Skin of body (tissue), 1 donor: ENCODE measurements at regions not wholly inside any gene's neighbourhood (a gene's known extent, or its start where the extent isn't known, plus 50 kb on each side); places are given as distances from the start of the nearest gene placed in this dataset.

Experiments
- DNase-seq: peaks from one replicate; lab custom pipeline; 2025; lab: John Stamatoyannopoulos, UW

DNA sequence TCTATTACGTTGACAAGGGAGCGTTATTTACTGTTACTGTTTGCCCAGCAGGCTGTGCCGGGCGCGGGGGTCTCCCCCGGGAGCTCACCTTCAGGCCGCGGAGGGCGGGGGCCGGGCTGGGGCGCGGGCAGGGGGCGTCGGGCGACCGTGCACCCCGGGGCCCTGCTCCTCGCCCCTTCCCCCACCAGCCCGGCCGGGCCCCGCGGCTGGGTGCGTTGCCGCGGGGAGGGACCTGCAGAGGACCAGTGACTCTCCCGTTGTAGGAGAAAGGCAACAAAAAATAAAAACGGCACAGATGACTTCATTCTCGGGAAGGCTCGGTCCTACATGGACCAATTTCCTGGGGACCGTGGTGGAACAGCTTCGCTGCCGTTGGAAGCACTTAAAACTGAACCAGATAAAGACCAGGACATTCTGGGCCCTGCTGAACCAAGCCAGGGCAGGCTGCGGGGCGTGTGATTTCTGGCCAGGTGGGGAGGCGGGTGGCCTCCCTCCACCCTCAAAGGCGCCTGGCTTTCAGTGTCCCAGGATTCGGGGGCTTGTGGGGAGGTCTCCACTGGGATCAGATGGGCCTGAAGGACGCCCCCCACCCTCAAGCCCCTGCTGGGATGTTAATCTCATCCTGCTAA, 57.4 kb downstream of the IGLL1 start:
- no peak for DNase-seq

DNA sequence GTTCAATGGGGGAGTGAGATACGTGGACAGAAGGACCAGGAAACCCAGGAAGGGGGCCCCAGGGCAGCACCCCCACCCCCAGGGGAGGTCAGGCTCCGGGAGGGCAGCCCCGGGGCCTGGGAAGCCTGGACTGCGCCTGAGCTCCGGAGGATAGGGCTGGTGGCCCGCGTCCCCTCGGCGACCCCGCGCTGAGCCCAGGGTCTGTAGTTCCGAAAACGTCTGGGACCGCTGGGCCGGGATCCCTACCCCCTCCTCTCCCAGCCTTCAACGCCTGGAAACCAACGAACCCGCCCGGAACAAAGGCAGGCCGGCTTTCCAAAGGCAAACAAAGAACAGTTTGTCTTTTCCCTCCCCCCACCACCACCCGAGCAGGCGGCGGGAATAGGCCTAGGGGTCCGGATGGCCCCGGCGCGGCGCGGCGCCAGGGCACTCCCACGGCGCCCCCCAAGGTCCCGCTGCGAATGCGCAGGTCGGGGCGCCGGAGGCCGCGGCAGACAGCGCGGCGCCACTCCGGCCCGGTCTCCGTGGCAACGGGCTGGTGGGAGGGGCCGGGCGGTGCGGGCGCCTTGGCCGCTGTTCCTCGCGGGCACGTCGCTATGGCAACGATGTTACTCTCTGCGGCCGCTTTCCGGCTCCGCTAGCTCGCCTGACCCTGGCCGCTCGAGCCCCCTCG, 58.5 kb downstream of the IGLL1 start:
- peak; percentile 75 for DNase-seq

DNA sequence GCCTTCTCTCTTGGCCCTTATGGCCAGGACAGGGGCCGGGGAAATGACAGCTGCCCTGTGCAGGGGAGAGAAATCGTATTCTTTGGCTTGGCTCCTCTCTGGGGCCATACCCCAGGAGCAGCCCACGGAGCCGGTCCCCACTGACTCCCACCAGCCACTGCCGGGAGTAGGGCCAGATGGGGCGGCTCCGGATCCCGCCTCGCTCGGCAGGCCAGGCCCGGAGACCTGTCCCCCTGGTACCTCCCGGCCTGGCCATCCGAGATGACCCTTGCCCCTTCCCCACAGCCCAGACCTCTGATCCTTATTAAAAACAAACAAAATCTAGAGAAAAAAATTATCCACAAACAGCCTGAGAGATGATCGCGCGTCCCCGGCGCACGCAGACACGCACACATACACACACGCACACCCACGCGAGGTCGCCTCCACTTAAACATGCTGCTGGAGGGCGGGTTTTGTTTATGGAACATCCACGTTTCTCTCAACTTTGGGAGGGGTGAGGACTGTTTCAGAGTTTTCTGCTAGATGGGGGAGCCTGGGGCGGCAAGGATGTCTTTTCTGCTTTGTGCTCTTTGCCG, 59.1 kb downstream of the IGLL1 start:
- no peak for DNase-seq

DNA sequence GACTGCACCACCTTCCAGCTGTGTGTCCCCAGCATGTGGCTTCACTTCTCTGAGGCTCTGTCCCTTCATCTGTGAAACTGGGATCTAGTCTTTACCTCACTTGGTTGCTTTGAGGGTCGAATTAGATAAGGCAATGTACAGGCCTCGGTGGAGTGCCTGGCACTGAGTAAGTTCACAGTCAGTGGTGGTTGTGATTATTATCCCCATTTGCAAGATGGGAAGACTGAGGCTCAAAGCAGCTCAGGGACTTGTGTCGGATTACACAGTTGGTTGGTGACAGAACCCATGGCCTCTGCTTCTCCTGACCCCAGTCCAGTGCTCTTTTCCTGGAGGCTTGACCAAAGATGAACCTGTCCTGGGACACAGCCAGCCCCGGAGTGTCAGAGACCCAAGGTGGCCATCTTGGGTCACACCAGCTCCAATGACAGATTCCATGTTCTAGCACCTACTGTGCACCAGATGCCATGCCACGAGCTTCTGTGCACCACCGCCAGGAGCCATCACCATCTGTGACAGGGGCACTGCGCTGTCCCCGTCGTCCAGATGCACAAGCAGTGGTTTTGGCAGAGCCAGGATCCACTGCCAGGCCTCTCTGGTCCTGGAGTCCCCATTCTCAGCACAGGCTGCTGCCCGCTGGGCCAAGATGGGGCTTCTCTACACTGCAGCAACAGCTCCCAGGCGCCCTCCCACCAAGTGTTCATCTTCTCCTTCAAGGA, 60.5 kb downstream of the IGLL1 start:
- no peak for DNase-seq

DNA sequence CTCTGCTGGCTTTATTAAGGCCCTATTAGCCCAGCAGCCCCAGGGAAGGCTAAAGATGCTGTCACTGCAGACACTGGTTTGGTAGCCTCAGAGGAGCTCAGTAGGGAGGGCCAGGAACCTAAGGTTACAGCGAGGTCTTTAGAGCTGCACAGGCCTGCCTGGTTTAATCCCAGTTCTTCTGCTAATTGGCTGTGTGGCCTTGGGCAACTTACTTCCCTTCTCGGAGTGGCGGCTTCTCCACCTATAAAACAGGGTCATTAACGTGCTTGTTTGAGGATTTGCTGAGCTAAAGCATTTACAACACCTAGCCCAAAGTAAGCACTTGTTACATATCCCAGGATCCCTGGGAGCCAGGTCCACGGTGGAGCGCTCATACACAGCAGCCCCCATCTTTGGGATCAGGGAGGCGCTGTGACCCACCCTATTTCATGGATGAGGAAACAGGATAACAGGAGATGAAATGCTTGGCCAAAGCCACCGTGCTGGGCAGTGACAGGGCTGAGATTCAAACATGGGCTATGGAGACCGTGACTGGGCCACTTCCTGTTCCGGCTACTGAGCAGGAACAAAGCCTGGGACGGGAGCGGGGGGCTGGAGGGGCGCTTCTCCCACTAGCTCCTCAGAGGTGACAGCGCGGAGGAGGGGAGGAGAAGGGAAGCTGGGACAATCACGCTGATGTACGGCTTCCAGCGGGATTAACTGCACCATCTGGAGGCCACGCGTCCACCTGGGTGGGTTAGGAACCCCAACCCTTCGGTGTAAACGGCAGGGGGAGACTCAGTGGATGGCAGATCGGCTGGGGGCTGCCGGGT, 61.5 kb downstream of the IGLL1 start:
- no peak for DNase-seq

DNA sequence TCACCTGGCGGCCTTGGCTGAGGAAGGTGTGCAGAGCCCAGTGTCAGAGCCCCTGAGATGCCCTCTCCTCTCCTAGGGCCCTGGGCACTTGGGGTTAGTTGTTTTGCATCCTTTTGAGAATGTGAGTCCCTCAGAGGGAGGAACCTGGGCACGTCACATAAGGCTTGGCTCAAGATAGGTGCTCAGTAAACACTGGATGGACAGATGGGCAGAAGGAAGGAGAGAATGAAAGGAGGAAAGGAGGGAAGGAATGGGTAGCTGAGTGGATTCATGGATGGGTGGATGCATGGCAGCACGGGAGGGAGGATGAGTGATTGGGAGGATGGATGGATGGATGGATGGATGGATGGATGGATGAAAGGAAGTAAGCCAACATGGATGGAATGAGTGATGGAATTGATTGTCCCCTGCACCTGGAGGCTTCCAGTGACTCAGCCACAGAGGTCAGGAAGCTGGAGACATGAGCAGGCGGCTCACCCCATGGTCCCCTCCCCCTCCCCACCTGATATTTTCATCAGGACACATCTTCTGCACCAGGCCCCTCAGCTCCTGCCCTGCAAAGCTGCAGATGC, 62.2 kb downstream of the IGLL1 start:
- DNase-seq: no peak

DNA sequence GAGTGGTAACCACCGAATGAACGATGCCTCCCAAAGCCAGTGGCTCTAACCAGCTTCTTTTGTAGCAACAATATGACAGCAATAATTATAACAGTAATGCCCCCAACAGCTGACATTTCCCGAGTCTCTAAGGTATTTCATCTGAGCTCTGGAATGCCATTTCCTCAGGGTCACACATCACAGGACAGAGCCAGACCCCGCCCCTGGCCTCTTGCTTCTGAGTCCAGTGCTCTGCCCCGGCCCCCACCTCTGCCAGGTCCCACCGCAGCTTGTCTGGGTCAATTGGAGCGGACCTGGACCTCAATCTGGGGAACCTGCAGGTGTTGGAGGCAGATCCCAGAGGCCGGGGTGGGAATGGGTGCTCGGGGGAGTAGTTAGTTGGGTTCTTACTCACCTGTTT, 63.8 kb downstream of the IGLL1 start:
- DNase-seq: no peak

DNA sequence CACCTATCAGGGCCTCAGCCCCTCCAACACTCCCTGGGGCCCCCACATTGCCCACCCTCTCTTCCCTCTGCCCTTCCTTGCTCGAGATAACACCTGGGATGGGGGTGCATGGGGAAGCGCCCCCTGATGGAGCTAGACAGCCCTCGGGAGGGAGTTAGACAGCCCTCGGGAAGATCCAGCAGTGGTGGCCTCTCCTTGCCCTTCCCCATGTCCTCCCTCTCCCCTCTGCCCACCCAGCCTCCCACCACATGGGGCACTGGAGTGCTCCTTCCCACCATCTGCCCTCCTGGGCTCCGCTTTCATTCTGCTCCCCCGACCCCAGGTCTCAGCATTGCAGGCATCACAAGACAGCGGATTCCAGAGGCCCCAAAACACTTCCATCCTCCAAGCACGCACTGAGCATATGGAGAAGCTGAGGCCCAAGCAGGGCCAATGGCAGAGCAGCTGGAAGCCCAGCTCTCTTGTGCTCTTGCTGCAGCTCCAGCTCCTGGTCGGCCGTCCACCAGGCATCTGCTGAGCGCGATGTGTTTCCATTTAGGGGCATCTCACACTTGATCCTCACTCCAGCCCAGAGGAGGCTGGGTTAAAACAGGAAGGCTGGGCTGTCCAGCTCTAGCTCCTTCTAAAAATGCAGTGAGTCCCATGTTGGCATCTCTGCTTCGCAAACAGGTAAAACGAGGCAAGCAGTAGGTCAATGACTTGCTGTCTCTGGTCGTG, 65.6 kb downstream of the IGLL1 start:
- no peak for DNase-seq

DNA sequence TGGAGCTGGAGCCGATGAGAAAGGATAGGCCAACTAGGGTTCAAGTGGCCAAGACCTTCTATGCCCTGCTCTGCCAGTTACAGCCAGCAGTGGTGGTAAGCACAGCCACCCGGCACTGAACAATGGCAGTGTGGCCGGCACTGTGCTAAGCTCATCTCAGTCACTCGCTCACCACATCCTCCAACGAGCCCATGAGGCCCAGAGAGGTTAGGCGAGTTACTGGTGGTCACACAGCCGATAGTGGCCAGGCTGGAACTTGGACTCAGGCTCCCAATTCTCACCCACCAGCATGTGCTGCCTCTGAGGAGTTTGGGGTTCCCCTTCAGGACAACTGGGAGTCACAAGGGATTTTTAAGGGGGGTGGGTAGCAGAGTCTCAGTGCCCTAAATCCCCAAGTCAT, 66.4 kb downstream of the IGLL1 start:
- DNase-seq: no peak

DNA sequence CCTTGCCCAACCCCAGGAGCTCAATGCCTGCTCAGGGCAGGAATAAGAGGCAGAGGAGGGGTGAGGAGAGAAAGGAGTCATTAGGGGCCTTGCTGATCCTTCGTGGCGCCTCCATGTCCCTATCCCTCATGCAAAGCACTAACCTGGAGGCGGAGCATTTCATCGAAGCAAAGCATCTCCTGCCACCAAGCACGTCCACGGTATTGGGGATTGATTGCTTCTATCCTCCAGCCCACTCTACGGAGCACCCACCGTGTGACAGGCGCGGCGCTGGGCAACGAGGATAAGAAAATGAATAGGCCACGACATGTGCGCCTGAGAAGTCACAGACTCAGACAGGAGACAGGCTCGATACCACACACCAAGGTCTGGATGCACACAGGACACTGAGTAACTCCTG, 67.0 kb downstream of the IGLL1 start:
- DNase-seq: no peak

DNA sequence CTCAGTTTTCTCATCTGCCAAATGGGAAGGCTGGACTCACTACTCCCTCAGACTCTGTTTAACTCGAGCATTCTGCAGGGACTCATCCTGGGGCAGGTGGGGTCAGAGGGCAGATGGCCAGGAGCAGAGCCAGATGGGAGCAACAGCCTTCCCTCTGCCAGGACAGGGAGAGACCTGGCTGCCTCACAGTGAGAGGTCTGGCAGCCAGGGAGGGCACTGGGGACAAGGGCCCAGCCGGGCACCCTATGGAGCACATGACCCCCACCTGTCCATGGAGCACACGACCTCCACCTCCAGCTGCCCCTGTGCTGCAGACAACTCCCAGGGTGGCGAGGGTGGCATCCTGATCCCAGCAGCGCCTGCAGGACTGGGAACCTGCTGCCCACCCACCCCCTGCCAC, 67.4 kb downstream of the IGLL1 start:
- no peak for DNase-seq

DNA sequence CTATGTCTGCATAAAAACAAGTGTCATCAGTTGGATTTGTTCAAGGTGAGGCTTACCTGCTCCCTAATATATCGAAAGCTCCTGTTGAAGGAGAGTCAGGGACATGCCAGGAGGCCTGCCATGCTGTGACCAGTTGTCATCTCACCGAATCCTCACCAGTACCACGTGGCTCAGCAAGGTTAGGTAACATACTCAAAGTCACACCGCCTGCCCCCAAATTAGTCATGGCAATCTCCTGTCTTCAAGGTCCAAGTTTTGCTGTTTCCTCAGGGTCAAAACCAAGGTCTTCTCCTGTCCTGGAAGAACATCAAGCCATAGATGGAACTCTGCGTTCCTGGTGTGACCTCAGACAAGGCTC, 67.8 kb downstream of the IGLL1 start:
- DNase-seq: no peak

DNA sequence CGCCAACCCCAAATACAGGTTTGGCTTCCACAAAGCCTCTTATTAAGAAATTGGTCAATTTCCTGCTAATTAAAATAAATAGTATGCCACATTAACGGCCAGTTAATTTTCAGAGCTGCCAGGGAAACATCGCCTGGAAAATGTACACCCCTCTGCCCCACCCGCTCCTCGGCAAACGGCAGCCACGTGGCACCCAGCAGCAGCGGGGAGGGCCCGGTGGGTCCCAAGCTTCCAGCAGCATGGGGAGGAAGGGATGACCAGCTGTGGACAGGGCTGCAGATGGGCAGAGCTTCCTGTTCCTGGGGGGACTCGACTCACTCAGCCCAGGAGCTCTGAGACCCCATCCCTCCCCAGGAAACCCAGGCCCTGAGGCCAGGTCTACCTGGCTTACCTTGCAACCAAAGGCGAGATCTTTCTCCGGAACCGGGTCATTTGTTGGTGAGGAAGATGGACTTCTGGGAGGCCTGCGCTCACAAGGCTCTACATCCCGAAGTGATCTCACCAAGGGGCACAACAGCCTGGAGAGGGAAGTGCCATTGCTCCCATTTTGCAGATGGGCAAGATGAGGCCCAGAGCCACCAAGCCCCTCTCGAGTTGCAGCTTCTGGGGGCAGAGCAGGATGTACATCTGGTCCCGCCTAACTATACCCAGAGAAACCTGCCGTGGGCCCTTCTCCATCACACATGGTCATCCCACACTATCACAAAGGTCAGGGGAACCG, 68.3 kb downstream of the IGLL1 start:
- no peak for DNase-seq

DNA sequence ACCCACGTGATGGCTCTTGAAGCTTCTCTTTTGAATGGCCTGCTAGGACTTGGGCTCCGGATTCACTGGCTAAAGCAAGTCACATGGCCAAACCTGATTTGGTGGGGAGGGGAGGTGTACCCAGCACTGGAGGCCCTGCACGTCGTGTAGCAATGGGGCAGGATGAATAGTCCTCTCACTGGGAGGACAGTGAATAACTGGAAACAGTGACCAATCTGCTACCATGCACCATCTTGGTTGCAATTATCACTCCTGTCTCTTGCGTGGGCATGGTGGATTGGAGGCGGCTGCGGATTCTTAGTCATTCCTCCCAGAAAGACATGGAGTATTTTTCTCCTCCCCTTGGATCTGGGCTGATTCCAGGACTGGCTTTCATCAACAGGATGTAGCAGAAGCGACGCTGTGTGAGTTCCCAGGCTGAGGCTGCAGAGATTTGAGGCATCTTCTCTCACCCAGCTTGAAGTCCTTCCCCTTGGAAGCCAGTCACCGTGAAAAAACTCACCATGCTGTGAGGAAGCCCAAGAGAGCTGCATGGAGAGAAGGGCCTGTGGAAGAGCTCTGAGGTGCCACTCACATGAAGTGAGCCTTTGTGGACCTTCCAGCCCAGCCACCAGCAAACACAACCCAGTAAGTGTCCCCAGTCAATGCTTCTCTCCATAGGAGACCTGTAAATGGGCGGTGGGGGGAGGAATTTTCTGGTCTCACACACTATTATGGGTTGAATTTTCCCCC, 70.4 kb downstream of the IGLL1 start:
- no peak for DNase-seq

DNA sequence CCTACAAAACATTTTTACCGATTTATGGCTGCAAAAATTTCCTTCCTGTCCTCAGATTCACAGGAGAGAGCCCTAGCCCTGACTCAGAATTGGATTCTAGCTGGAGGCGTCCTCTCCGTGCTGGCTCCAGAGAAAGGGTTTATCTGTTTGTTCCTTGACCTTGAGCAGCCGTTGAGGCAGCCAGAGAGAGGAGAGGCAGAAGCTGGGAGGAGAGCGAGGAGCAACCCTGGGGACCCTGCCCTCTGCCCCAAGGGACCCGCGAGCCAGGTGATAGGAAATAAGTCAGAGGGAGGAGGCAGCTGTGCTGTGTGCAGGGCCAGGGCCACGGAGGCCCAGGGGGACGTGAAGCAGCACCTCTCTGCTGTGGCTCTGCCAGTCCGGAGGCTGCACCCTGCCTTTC, 75.6 kb downstream of the IGLL1 start:
- DNase-seq: no peak

DNA sequence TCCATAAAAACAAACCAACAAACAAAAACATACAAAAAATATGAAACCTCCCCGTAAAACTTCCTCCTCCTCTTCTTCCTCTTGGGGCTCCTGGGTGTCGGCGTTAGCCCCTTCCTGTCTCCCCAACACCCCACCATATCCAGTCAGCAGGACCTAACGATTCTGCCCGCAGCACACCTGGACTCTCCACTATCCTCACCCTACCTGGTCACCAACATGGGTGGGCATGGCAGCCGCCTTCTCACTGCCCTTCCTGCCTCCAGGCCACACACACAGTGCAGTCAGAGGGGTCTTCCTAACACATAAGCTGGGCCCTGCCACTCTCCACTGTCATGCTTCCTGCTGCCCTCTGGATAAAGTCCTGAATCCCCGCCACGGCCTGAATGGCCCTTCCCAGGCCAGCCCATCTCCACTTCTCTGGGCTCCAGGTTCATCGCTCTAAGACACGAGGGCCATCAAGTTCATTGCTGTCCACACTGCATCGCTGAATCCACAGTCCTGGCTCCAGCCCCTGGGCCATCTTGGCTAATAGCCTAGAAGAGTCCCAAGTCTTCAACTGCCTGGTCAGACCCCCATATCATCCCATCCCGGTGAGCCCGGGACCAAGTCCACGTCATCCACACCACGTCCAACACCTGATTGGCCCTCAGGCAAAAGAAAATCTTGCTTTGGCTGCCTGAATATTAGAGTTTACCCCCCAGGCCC, 76.2 kb downstream of the IGLL1 start:
- no peak for DNase-seq

DNA sequence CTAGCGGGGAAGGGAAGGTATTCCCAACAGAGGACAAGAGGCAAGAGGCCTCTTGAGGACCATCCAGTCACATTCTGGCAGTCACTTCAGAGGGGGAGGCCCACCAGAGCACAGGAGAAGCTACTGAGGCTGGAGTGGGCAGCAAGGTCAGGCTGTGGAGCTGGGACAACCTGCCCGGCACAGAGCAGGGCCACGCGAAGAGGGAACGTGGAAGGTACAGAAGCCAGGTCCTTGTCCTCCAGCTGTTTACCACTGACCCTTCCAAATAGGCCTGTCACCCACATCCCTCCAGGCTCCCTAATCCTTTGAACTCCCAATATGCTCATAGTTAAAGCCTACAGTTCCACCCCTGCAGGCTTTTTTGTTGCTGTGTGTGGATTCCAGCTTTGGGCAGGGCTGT, 76.9 kb downstream of the IGLL1 start:
- DNase-seq: no peak

DNA sequence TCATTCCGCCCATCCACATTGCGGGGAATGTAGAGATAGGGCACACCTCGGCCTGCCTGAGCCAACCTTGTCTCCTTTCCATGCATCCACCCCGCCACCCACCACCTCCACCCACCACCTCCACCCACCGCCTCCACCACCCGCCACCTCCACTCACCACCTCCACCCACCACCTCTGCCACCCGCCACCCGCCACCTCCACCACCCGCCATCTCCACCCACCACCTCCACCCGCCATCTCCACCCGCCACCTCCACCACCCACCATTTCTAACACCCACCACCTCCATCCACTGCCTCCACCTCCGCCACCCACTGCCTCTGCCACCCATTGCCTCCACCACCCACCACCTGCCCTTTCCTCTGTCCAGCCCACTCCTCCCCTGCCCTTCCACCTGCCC, 78.4 kb downstream of the IGLL1 start:
- no peak for DNase-seq

DNA sequence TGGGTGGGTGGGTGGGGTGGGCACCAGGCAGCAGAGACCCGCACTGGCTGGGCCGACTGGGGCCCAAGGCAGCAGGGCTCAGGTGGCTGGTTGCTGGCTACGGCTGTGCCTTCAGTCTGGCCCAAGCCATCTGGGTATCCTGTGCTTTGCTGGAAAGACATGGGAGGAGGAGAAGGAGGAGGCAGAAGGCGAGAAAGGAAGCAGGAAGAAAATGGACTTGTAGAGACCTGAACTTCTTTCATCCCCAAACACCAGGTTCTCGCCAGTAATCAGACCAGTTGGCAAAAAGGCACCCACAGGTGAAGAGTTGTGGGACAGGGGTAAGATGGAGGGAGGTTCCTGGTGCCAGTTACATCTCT, 78.8 kb downstream of the IGLL1 start:
- no peak for DNase-seq
